ENCODE measurements at regions not wholly inside any gene's neighbourhood (a gene's known extent, or its start where the extent isn't known, plus 50 kb on each side); places are given as distances from the start of the nearest gene placed in this dataset.
"Not testable (repeated sequence)": the region's sequence is repeated elsewhere in the genome, so short reads cannot be mapped to it uniquely, and the experiment has no call there.

GRCh38 chr10:3659203-3659917 lies 125.6 kb downstream of the KLF6 start:
- no peak for DNase-seq (ENCODE audit: low spot score)

GRCh38 chr10:3658766-3659165 lies 126.2 kb downstream of the KLF6 start:
- peak; percentile 9 for DNase-seq (ENCODE audit: low spot score)

- DNase-seq (ENCODE audit: low spot score), result no peak
These were observed 128.8 kb downstream of the KLF6 start for GRCh38 chr10:3656214-3656613.

GRCh38 chr10:3655528-3655927 lies 129.5 kb downstream of the KLF6 start:
- DNase-seq (ENCODE audit: low spot score), result no peak

- DNase-seq (ENCODE audit: low spot score), result no peak
These were observed 130.0 kb downstream of the KLF6 start for GRCh38 chr10:3654980-3655379.

- DNase-seq (ENCODE audit: low spot score), result no peak
These were observed 130.5 kb downstream of the KLF6 start for GRCh38 chr10:3654496-3654895.

GRCh38 chr10:3653303-3653702 lies 131.7 kb downstream of the KLF6 start:
- not testable (repeated sequence) for DNase-seq (ENCODE audit: low spot score)

- no peak for DNase-seq (ENCODE audit: low spot score)
These were observed 132.1 kb downstream of the KLF6 start for GRCh38 chr10:3652886-3653285.

- no peak for DNase-seq (ENCODE audit: low spot score)
These were observed 132.9 kb downstream of the KLF6 start for GRCh38 chr10:3651969-3652653.

GRCh38 chr10:3648576-3648975 lies 136.4 kb downstream of the KLF6 start:
- DNase-seq (ENCODE audit: low spot score), result no peak

GRCh38 chr10:3648170-3648569 lies 136.8 kb downstream of the KLF6 start:
- DNase-seq (ENCODE audit: low spot score), result no peak

- no peak for DNase-seq (ENCODE audit: low spot score)
These were observed 137.9 kb downstream of the KLF6 start for GRCh38 chr10:3647074-3647473.

GRCh38 chr10:3645406-3645805 lies 139.6 kb downstream of the KLF6 start:
- no peak for DNase-seq (ENCODE audit: low spot score)

- no peak for DNase-seq (ENCODE audit: low spot score)
These were observed 144.2 kb downstream of the KLF6 start for GRCh38 chr10:3640816-3641215.

GRCh38 chr10:3639546-3639945 lies 145.5 kb downstream of the KLF6 start:
- DNase-seq (ENCODE audit: low spot score), result no peak

- DNase-seq (ENCODE audit: low spot score), result no peak
These were observed 148.4 kb downstream of the KLF6 start for GRCh38 chr10:3636356-3637181.

GRCh38 chr10:3635697-3636096 lies 149.3 kb downstream of the KLF6 start:
- DNase-seq (ENCODE audit: low spot score), result no peak

GRCh38 chr10:3635211-3635671 lies 149.8 kb downstream of the KLF6 start:
- no peak for DNase-seq (ENCODE audit: low spot score)

- DNase-seq (ENCODE audit: low spot score), result not testable (repeated sequence)
These were observed 150.4 kb downstream of the KLF6 start for GRCh38 chr10:3634646-3635045.

GRCh38 chr10:3631701-3632330 lies 153.2 kb downstream of the KLF6 start:
- no peak for DNase-seq (ENCODE audit: low spot score)

GRCh38 chr10:3631291-3631690 lies 153.7 kb downstream of the KLF6 start:
- no peak for DNase-seq (ENCODE audit: low spot score)

All from H4 (cell line).